GM23338 (cell line): ENCODE measurements at regions not wholly inside any gene's neighbourhood (a gene's known extent, or its start where the extent isn't known, plus 50 kb on each side); places are given as distances from the start of the nearest gene placed in this dataset.

ENCODE experiments used
- CTCF ChIP-seq, 2 experiments: fragments of 200-600 bp in 1 of 2; sonication (generic) in 1 of 2; conservative IDR thresholded peaks; 2 replicates each; pipeline versions ENCODE4 v1.5.1 to v1.6.1; 2016 to 2017; ENCODE audit warnings: antibody characterized with exemption in 2 of 2, low read depth in 2 of 2, mild to moderate bottlenecking in 2 of 2, moderate library complexity in 1 of 2
- EZH2phosphoT487 ChIP-seq: fragments of 200-600 bp; sonication (generic); IDR thresholded peaks from one replicate; pipeline ENCODE4 v1.8.1; 2018; ENCODE audit warnings: antibody characterized with exemption; ENCODE audit not compliant: unreplicated experiment
- NANOG ChIP-seq: IDR thresholded peaks from 2 replicates; pipeline ENCODE4 v1.6.1; 2016; ENCODE audit warnings: antibody characterized with exemption, borderline replicate concordance
- POLR2AphosphoS5 ChIP-seq: IDR thresholded peaks from 2 replicates; pipeline ENCODE4 v1.6.1; 2016; ENCODE audit warnings: antibody characterized with exemption, low read depth
- REST ChIP-seq: IDR thresholded peaks from one replicate; pipeline ENCODE4 v1.6.1; 2018; ENCODE audit warnings: antibody characterized with exemption; ENCODE audit not compliant: unreplicated experiment
- ZNF331 ChIP-seq: fragments of 250-450 bp; sonication (Bioruptor Pico); IDR thresholded peaks from 2 replicates; pipeline ENCODE4 v1.5.0; 2020; ENCODE audit warnings: low read depth, mild to moderate bottlenecking, moderate library complexity

GRCh38 chr16:26688699-26689098 lies 378.0 kb upstream of the C16orf82 start:
- TF ChIP-seq ZNF331: no peak
- TF ChIP-seq CTCF (conservative IDR thresholded peaks at IDR 0.05; ENCODE audit: low read depth in 2 of 2): no peak
- no peak for TF ChIP-seq POLR2AphosphoS5
- no peak for TF ChIP-seq REST
- TF ChIP-seq NANOG: no peak
- TF ChIP-seq EZH2phosphoT487: no peak
